T-helper 2 cell treated with Interferon-gamma antibody and Interleukin-4, amounts not matched to agents 100 ng/mL and 5 ng/mL, for 36 hours (primary cell): ENCODE measurements at regions not wholly inside any gene's neighbourhood (a gene's known extent, or its start where the extent isn't known, plus 50 kb on each side); places are given as distances from the start of the nearest gene placed in this dataset.

Source experiments
- intact Hi-C: fragments of 100-400 bp; cut with micrococcal nuclease; formaldehyde crosslinking; loops from one replicate; pipeline ENCODE4 v1.15.1; 2023

DNA sequence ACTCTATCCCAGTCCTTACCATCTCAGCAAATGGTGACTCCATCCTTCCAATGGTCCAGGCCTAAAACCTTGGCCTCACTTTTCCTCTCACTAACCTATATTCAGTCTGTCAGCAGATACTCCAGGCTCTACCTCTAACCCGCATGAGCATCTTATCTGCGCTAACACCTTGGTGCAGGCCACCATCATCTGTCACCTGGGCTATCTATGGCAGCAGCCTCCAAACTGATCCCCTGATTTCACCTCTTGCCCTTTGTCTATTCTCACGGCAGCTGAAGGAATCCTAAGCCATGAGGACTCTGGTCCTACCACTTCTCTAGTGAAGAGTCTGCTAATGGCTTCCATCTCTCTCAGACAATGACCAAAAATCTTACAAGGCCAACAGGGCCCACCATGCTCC, 57.9 kb upstream of the CCL1 start:
- intact Hi-C loops, result loop anchor here (1.0 to 5.0 kb wide), 3 partner anchors 216 to 698 kb away; partner anchors contain the start of gene RAD51D

DNA sequence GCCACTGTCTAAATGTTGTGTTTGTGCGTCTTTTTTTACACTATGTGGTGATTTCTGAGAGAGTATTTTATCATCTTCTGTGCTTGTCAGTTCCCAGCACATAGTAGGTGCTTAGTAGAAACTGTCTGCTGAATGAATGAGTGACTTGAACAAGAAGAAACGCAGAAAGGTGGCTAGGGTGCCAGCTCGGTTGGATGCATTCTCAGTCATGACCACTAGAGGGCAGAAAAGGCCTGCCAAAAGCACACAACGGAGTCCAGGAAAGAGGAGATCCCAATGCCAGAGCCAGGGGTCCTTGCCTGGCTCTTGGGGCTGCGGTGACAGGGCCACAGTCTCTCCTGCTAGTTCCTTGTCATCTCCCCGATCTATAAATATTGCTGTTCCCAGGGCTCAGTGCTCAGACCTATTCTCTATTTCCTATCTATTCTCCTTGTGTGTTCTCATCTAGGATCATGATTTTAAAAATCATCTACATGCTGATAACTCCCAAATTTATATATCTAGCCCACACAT, 57.3 kb upstream of the CCL1 start:
- intact Hi-C loops, result loop anchor here (1.0 to 5.0 kb wide), 3 partner anchors 217 to 699 kb away; partner anchors contain the start of gene RAD51D

DNA sequence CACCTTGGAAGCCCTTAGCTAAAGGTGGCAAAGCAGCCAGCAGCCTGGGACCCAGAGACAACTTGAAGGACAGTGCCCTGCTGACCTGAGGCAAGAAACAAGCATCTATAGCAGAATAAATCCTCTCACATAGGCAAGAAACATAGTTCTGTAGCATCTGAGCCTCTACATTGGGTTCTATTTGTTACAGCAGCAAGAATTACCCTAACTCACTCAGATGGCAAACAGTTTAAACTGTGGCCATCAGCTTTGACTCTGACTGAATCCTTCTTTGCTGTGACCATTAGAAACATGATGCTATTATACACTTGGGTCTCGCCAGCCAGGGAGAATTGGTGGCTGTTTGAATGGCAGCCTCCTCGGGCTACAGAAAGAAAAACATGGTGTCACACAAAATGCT, 53.1 kb upstream of the CCL1 start:
- intact Hi-C loops, result no loop called here

DNA sequence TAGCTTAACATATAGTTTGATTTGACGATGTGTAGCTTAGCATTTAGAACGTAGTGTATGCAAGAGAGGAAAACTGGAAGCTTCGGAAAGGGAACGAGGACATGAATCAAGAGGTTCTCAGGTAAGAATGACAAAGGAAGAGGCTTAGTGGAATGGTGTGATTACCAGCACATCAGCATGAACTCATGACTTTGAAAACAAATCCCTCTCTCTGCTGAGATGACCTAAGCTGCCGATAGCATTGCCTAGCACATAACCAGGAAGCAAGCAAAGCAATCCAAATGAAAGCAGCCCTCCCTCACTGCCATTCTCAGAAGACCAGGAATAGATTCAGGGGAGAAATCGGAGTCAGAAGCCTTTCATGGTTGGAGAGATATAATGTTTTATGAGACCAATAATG, 51.3 kb upstream of the CCL1 start:
- intact Hi-C loops, result no loop called here

DNA sequence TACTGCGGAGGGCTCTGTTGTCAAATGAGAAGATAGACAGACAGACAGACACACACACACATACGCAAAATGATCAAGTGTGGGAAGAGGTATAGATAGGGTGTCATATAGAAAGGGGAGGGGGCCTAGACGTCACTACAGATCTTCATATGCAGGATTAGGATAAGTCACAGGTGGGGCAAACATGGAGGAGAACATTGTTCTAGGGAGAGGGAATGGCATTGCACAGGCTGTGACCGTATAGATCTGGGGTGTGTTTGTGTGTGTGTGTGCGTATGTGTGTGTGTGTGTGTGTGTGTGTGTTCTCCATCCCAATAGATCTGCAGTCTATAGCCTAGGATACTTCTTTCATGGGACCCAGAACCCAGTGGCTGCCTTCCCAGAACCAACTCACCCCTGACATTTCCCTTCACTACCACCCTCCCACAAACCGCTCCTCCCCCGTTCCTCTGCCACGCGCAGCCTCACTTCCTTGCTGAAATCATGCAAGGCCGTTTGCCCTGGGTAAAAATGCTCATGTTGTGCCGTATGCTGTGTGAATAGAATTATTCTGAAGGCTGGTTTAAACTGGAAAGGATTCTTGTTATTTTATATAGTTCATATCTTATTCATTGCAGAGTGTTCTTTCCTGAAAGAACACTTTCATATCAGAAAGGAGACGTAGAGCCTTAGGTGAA, 50.5 kb upstream of the CCL1 start:
- intact Hi-C loops, result no loop called here

DNA sequence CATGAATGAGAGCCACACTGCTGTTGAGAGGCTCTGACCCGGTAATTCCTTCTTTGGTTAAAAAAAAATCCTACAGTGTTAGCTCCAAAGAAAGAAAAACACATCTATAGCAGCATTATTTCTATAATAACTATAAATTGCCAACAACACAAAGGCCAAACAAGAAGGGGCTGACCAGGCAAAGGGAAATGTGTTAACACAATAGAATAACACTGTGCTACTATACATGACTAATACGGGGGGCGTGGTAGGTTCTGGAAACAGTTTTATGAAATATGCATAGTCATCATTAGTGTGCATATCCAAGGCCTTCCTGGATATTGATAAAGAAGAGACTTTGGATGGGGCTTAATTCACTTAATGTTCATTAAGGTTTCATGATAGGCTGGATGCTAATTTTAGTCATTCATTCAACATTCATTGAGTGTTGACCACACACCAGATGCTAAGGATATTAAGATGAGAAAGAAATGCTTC, 50.0 kb upstream of the CCL1 start:
- intact Hi-C loops, result no loop called here
